GM19351 (cell line): ENCODE measurements at regions not wholly inside any gene's neighbourhood (a gene's known extent, or its start where the extent isn't known, plus 50 kb on each side); places are given as distances from the start of the nearest gene placed in this dataset.
"Not testable (repeated sequence)": the region's sequence is repeated elsewhere in the genome, so short reads cannot be mapped to it uniquely, and the experiment has no call there.

Source experiments
- ATAC-seq: cut with Tn5 transposase; IDR thresholded peaks from one replicate; pipeline ENCODE4 v1.9.1; 2021; ENCODE audit warnings: mild to moderate bottlenecking, moderate library complexity; ENCODE audit not compliant: unreplicated experiment

- ATAC-seq = no peak
Measured at GRCh38 chr6:144667532-144668503, 382.7 kb downstream of the UTRN start.

- ATAC-seq = not testable (repeated sequence)
Measured at GRCh38 chr6:144670259-144670658, 385.1 kb downstream of the UTRN start.

GRCh38 chr6:144673807-144674206, 388.7 kb downstream of the UTRN start:
- ATAC-seq = no peak

- no peak for ATAC-seq
Measured at GRCh38 chr6:144675231-144675861, 390.2 kb downstream of the UTRN start.

GRCh38 chr6:144676310-144676709, 391.2 kb downstream of the UTRN start:
- ATAC-seq = not testable (repeated sequence)

- ATAC-seq = not testable (repeated sequence)
Measured at GRCh38 chr6:144677263-144677662, 392.1 kb downstream of the UTRN start.

GRCh38 chr6:144678844-144679243, 393.7 kb downstream of the UTRN start:
- ATAC-seq = no peak

GRCh38 chr6:144681334-144681733, 396.2 kb downstream of the UTRN start:
- no peak for ATAC-seq

GRCh38 chr6:144683216-144684070, 398.3 kb downstream of the UTRN start:
- no peak for ATAC-seq

- ATAC-seq = no peak
Measured at GRCh38 chr6:144688713-144689112, 403.6 kb downstream of the UTRN start.

GRCh38 chr6:144689503-144690040, 404.4 kb downstream of the UTRN start:
- no peak for ATAC-seq

GRCh38 chr6:144690133-144690532, 405.0 kb downstream of the UTRN start:
- ATAC-seq = no peak

GRCh38 chr6:144690666-144691065, 405.5 kb downstream of the UTRN start:
- ATAC-seq = no peak

GRCh38 chr6:144692050-144692449, 406.9 kb downstream of the UTRN start:
- not testable (repeated sequence) for ATAC-seq

- no peak for ATAC-seq
Measured at GRCh38 chr6:144695858-144696533, 410.9 kb downstream of the UTRN start.

- no peak for ATAC-seq
Measured at GRCh38 chr6:144696610-144697368, 411.7 kb downstream of the UTRN start.

- ATAC-seq = no peak
Measured at GRCh38 chr6:144697369-144697760, 412.2 kb downstream of the UTRN start.

- no peak for ATAC-seq
Measured at GRCh38 chr6:144697801-144698200, 412.7 kb downstream of the UTRN start.

- no peak for ATAC-seq
Measured at GRCh38 chr6:144702781-144703180, 417.6 kb downstream of the UTRN start.

- no peak for ATAC-seq
Measured at GRCh38 chr6:144710207-144710606, 425.1 kb downstream of the UTRN start.
